ENCODE measurements at regions not wholly inside any gene's neighbourhood (a gene's known extent, or its start where the extent isn't known, plus 50 kb on each side); places are given as distances from the start of the nearest gene placed in this dataset.

GRCh38 chr7:84283798-84284197, 89.2 kb upstream of the SEMA3A start:
- Histone ChIP-seq H3K27ac (ENCODE audit: low read length) (no peak overlapping the region), H3K9me2 (replicated peaks; ENCODE audit: insufficient read depth, low read length) (no peaks in the 10 kb centered on the region), H3K9me3 (replicated peaks; ENCODE audit: insufficient read depth, low read length) (no peaks in the 10 kb centered on the region), H3K79me2 (ENCODE audit: low read length) (no peaks in the 10 kb centered on the region), H4K20me1 (ENCODE audit: insufficient read depth, low read length) (no peaks in the 10 kb centered on the region), H3K9ac (ENCODE audit: low read length) (no peak overlapping the region), H3K4me3 (ENCODE audit: low read length) (no peak overlapping the region), H3F3A (ENCODE audit: insufficient read depth, low read length) (no peaks in the 10 kb centered on the region), H3K27me3 (replicated peaks; ENCODE audit: insufficient read depth, low read length) (no peaks in the 10 kb centered on the region), H3K36me3 (replicated peaks; ENCODE audit: insufficient read depth, low read length) (no peaks in the 10 kb centered on the region), H3K4me2 (ENCODE audit: low read depth, low read length) (no peak overlapping the region), H3K4me1 (ENCODE audit: low read length) (no peaks in the 10 kb centered on the region), H2AFZ (ENCODE audit: low read length) (no peak overlapping the region)
- no peak for DNase-seq
- TF ChIP-seq EZH2phosphoT487 (IDR thresholded peaks at IDR 0.05; ENCODE audit: low read length), result no peak
- TF ChIP-seq CTCF (IDR thresholded peaks at IDR 0.05; ENCODE audit: low read length), result no peak
- no peak for TF ChIP-seq EZH2 (optimal IDR thresholded peaks at IDR 0.05; ENCODE audit: low read depth, low read length)

- no peak overlapping the region for H3K9ac ChIP-seq (ENCODE audit: low read length)
- no peaks in the 10 kb centered on the region for H3F3A ChIP-seq (ENCODE audit: insufficient read depth, low read length)
- H4K20me1 ChIP-seq (ENCODE audit: insufficient read depth, low read length), result no peaks in the 10 kb centered on the region
- no peaks in the 10 kb centered on the region for H3K27me3 ChIP-seq (replicated peaks; ENCODE audit: insufficient read depth, low read length)
- no peaks in the 10 kb centered on the region for H3K79me2 ChIP-seq (ENCODE audit: low read length)
- TF ChIP-seq EZH2 (optimal IDR thresholded peaks at IDR 0.05; ENCODE audit: low read depth, low read length) (no peak), CTCF (IDR thresholded peaks at IDR 0.05; ENCODE audit: low read length) (no peak), EZH2phosphoT487 (IDR thresholded peaks at IDR 0.05; ENCODE audit: low read length) (no peak)
- H3K27ac ChIP-seq (ENCODE audit: low read length), result no peak overlapping the region
- no peak for DNase-seq
- no peaks in the 10 kb centered on the region for H3K9me3 ChIP-seq (replicated peaks; ENCODE audit: insufficient read depth, low read length)
- H2AFZ ChIP-seq (ENCODE audit: low read length), result no peak overlapping the region
- no peak overlapping the region for H3K4me3 ChIP-seq (ENCODE audit: low read length)
- no peaks in the 10 kb centered on the region for H3K9me2 ChIP-seq (replicated peaks; ENCODE audit: insufficient read depth, low read length)
- no peaks in the 10 kb centered on the region for H3K4me1 ChIP-seq (ENCODE audit: low read length)
- H3K4me2 ChIP-seq (ENCODE audit: low read depth, low read length), result no peak overlapping the region
- H3K36me3 ChIP-seq (replicated peaks; ENCODE audit: insufficient read depth, low read length), result no peaks in the 10 kb centered on the region
Measured at GRCh38 chr7:84281518-84281917, 86.9 kb upstream of the SEMA3A start.

GRCh38 chr7:84277628-84278224, 83.1 kb upstream of the SEMA3A start:
- Histone ChIP-seq H3K27ac (ENCODE audit: low read length) (no peak overlapping the region), H3K4me2 (ENCODE audit: low read depth, low read length) (no peak overlapping the region), H3F3A (ENCODE audit: insufficient read depth, low read length) (no peaks in the 10 kb centered on the region), H3K79me2 (ENCODE audit: low read length) (no peaks in the 10 kb centered on the region), H3K27me3 (replicated peaks; ENCODE audit: insufficient read depth, low read length) (no peaks in the 10 kb centered on the region), H3K9me3 (replicated peaks; ENCODE audit: insufficient read depth, low read length) (no peaks in the 10 kb centered on the region), H3K4me1 (ENCODE audit: low read length) (peaks cover 4% of the 10 kb centered on the region), H4K20me1 (ENCODE audit: insufficient read depth, low read length) (no peaks in the 10 kb centered on the region), H3K36me3 (replicated peaks; ENCODE audit: insufficient read depth, low read length) (no peaks in the 10 kb centered on the region), H3K9ac (ENCODE audit: low read length) (no peak overlapping the region), H3K4me3 (ENCODE audit: low read length) (no peak overlapping the region), H3K9me2 (replicated peaks; ENCODE audit: insufficient read depth, low read length) (no peaks in the 10 kb centered on the region), H2AFZ (ENCODE audit: low read length) (no peak overlapping the region)
- no peak for TF ChIP-seq EZH2 (optimal IDR thresholded peaks at IDR 0.05; ENCODE audit: low read depth, low read length)
- no peak for TF ChIP-seq CTCF (IDR thresholded peaks at IDR 0.05; ENCODE audit: low read length)
- TF ChIP-seq EZH2phosphoT487 (IDR thresholded peaks at IDR 0.05; ENCODE audit: low read length), result no peak
- DNase-seq, result no peak

Measured in MM.1S (cell line).